ENCODE measurements at regions not wholly inside any gene's neighbourhood (a gene's known extent, or its start where the extent isn't known, plus 50 kb on each side); places are given as distances from the start of the nearest gene placed in this dataset.
"Not testable (repeated sequence)": the region's sequence is repeated elsewhere in the genome, so short reads cannot be mapped to it uniquely, and the experiment has no call there.

DNA sequence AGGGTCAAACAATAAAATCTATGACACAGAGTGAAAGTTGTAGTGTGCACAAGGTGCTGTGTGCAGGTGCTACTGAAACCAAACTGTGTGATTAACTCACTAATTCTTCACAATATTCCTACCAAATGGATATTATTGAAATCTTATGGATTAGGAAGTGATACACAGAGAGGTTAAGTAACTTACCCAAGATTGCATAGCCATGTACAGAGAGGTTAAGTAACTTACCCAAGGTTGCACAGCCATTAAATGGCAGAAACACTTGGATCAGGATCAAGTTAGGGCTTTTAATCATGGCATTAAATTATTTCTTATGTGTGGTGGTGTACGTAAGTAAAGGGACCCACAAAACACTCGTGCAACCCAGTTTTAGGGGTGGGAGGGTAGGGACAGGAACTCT lies 771.4 kb downstream of the AACS start:
- DNase-seq = no peak

- DNase-seq = no peak
These were observed 776.1 kb downstream of the AACS start for GRCh38 chr12:125841332-125841731.

DNA sequence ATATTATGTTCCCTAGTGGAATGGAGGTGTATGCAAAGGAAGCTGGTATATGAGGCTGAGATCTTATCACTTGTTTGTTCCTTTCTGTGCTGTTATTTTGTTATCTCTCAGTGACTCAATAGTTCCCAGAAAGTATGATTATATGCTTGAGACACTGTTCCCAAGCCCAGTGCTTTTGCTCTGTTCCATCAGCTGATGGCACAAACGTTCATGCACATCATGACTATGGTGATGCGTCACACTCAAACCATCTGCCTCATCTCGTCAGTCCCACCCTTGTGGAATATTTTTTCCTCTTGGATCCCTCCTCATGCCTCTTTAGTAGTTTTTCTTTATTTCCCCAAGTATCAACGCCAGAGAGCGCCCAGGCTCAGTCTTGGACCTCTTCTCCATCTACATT lies 786.9 kb downstream of the AACS start:
- DNase-seq = no peak

GRCh38 chr12:125852679-125853078 lies 787.4 kb downstream of the AACS start:
- DNase-seq = no peak

DNA sequence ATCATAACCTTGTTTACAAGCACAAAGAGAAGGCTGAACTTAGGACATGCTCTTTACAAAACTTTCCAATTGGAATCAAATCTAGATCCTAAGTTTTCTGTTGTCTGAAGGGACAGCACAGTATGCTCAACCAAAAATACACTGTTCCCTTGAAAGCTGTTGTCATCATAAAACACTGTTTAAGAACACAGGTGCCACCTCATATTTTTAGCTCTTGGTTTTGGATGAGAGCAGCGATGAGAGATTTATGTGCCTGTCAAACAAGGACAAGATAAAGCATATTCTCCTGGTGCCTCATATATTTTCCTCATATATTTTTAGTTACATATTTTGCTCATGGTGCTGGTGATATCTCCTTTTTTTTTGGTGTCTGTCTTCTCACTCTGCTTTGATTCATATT lies 788.4 kb downstream of the AACS start:
- DNase-seq = no peak

DNA sequence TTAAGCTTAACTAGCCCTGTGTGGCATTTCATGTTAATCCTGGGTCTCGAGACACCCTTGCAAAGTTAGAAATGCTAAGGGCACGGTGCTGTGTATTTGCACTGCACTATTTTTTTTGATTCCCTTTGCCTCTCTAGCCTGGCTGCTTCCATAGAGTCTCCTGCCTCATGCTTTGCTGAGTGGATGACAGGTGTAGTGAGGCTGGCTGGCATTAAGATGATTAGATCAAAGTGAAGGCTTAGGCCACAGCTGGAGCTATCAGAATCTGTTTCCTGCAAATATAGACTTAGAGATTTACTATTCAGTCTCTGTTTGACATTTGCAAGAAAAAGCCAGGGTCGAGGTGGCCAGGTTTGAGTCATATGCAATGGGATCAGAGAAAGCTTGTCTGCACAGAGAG lies 791.1 kb downstream of the AACS start:
- no peak for DNase-seq

DNA sequence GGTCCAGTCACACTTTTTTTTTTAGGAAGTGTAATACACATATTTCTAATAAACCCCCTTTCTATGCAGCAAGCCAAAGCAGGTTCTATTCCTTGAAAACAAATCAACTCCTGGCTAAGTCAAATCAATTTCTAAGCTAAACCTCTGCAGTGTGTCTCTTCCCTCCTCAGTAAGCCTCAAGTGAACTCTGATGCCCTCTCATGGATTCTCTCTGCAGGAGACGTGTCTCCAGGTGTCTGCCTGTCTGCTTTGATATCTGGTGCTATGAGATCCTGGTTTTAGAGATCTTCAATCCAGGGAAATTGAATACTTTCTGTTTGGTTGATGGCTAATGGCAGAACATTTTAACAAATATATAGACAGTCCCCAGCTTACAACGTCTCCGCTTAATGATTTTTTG lies 791.7 kb downstream of the AACS start:
- no peak for DNase-seq

DNA sequence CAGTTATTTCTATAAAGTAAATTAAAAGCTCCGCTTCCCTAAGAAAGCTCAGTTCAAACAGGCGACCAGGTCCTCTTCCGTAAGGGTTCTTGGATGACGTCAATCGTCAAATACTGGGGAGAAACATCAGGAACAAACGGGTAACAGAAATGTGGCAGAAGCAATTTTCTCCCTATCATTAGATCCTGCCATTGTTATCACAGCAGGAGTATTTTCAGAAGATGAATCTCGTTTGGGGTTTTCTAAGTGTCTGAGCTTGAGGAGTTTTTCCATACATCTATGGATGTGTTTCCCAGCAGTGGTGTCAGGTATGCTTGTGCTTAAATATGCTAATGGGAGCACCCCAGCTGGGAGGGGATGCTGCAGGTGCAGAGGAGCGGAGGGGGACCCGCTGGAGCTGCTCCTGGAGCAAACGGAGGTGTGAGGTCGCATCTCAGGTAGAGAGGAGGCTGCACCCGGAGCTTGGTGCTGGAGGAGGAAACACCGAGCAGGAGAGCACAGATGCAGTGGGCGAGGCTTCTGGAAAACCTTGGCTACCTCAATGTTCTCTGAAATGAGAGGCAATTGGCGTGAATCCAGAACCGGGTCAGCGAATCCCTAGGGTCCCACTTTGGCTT lies 795.5 kb downstream of the AACS start:
- no peak for DNase-seq

DNA sequence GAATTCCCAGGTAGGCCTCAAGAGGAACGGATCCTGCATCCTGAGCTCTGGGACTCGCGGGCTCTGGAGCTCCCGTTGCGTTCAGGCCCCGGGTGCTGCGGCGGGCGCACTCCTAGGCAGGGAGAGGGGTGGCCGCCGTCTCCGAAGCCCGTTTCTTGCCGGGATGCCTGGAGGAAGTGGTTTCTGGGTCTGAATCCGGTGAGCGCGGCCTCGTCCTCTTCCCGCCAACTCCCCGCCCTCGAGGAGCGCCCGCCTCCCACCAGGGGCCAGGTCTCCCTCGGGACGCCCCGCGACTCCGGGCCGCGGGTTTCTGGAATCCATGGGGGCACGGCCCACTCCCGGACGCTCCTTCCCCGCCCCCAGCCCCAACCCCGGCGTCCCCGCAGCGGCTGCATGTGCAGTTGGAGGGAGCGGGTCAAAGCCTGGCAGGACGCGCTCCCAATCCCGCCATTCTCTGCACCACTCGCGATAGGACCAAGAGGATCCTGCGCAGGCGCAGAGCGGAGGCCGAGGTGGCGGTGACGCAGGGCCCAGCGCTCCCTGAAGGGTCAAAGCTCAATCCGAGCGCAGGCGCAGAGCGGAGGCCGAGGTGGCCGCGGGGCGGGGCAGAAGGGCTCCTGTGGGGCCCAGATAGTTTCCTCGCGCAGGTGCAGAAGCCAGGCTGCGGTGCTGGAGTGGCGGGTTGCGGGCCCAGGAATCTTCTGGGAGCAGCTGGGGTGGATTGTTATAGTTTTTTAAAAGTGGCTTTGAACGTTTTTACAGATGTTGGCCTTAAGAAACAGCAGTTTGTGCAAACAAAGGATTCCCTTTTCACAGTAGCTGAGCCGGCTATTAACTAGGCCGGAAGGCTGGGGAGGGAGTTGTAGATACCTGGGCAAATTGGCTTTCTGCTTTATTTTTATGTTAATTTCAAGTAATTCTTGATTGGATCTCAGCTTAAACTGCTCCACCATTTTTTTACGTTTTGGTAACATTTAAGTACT lies 796.4 kb downstream of the AACS start:
- DNase-seq = no peak

GRCh38 chr12:125865236-125865635 lies 800.0 kb downstream of the AACS start:
- DNase-seq = not testable (repeated sequence)

DNA sequence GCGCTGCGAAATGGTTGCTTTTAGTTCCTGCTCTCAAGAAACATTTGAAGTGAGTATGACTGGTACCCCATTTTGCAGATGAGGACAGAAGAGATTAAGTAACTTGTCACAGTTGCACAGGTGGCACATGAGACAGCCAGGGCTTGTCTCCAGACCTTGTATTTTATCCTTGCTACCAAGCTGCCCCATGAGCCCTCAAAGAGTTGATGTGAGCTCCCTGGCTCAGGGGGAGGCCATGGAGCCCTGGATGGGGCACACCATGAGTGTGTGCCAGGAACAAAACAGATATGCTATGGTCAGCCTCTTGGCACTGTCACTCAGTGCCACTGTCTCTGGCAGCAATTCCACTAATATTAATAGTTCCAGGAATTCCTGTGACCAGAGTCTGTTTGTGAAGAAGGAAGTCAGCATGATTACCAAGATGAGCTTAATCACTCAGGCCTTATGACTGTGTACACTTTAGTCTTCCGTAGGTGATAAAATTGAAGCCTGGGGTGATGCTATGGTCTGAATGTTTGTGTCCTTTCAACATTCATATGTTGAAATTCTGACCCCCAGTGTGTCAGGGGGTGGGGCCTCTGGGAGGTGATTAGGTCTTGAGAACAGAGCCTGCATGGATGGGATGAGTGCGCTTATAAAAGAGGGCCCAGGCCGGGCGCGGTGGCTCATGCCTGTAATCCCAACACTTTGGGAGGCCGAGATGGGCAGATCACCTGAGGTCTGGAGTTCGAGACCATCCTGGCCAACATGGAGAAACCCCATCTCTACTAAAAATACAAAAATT lies 806.8 kb downstream of the AACS start:
- no peak for DNase-seq

GRCh38 chr12:125873016-125873415 lies 807.8 kb downstream of the AACS start:
- no peak for DNase-seq

- DNase-seq = no peak
These were observed 813.2 kb downstream of the AACS start for GRCh38 chr12:125878483-125878882.

GRCh38 chr12:125882141-125882540 lies 816.9 kb downstream of the AACS start:
- DNase-seq = no peak

DNA sequence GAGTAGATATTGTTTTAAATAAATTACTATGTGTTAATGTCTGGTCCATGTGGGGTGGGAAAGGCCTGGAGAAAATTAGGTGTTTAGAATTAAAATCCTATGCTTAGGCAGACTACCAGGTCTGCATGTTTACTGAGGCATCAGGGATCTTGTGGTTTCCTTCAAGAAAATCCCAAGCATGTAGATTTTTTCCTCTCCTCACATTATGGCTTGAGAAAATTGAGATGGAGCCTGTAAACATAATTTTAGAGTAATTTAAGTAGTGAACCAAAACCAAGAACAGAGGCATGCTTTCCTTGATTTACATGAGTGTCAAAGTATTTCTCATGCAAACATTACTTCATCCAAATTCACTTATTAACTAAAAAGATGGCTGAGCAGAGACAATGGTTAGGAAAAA lies 823.7 kb downstream of the AACS start:
- DNase-seq = no peak

DNA sequence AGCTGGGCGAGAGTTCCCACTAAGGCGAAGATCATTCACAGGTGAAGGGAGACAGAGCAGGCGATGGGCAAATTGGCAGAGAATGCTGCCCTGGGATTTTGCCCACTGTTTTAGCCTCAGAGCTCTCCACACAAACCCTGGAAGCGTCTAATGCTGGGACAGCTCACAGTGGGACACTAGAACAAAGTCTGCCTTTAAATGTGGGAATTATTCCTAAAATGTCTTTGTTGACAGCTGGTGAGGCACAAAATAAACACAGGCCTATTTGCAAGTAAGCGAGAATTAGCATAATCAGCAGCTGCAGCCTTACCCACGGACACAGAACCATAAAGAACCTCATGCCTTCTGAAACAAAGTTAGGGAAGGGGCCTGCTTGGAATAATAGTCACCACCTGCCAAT lies 824.5 kb downstream of the AACS start:
- no peak for DNase-seq

DNA sequence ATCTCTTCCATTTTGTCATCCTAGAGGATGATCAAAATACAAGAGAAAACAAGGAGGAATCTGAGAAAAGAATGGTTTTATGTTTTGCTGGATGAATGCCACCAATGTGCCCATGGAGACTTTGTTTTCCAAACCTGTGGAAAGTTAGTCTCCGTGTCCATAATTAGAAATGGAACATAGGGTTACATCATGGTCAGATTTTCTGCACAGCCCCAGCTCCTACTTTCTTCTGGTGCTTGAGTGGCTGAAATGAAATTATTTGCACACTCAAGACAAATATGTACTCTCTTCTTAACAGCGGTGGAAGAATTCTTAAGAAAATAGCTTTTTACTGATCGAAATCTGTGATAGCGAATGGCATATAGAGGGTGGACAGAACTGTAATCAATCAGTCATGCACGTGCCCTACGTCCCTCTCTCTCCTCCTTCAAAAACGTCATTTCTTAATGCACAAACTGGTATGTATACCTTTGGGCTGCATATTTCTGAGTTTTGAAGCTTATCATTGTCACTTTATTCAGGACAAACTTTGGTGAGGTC lies 825.2 kb downstream of the AACS start:
- no peak for DNase-seq

GRCh38 chr12:125890971-125891370 lies 825.7 kb downstream of the AACS start:
- DNase-seq = no peak

DNA sequence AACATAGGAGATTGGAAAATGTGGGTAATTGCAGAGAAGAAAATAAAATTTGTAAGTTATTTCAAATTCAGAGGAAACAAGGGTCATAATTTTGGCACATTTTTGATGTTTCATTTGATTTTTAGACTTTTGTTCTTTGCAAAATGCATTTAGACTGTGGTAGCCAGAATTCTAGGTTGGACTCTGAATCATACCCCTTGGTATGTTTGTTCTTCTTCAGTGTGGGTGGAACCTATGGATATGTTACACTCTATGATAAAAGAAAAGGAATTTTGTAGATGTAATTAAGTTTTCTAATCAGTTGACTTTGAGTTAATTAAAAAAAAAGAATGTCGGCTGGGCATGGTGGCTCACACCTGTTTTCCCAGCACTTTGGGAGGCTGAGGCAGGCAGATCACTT lies 827.0 kb downstream of the AACS start:
- DNase-seq = no peak

DNA sequence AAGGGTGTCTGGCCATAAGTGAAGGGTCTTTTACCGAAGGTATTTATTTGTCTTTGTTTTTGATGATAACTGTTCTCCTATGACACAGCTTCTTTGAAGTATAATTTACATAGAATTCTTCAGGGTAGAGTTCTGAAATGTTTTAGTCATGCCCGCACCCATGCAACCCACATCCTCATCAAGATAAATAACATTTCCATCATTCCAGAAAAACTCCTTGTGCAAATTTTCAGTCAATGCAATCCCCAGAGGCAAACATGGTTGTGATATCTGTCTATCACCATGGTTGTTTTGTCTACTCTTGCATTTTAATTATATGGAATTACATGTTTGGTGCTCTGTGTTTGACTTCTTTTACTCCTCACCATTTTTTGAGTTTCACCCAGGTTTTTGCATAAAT lies 837.8 kb downstream of the AACS start:
- DNase-seq = no peak

- no peak for DNase-seq
These were observed 842.1 kb downstream of the AACS start for GRCh38 chr12:125907351-125907750.

- DNase-seq = no peak
These were observed 854.7 kb downstream of the AACS start for GRCh38 chr12:125919856-125920470.

DNA sequence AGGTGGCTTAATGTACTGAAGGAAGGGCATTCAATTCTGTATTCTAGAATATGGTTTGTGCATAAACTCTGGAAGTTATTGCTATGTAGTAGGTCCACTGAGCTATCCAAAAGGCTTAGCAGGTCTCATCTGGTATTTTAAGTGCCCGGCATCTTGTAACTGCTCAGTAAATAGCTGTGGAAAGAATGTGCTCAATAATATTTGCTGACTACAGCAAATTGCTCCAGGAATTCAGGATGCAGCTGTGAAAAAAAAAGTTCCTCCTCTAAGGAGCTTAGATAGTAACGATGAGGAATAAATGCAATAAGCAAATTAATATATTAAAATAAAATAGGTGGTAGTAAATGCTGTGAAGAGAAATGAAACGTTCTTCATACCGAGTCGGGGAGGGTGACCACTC lies 857.1 kb downstream of the AACS start:
- no peak for DNase-seq

Data from stimulated activated CD4-positive, alpha-beta T cell treated with anti-CD3 and anti-CD28 coated beads, Interleukin-2, amount 100 ng/mL, for 24 hours (primary cell).